ENCODE measurements at regions not wholly inside any gene's neighbourhood (a gene's known extent, or its start where the extent isn't known, plus 50 kb on each side); places are given as distances from the start of the nearest gene placed in this dataset.
"Not testable (repeated sequence)": the region's sequence is repeated elsewhere in the genome, so short reads cannot be mapped to it uniquely, and the experiment has no call there.

- ChIA-PET CTCF (no interaction called here), POLR2A (no interaction called here)
- no peak overlapping the region for H3K4me3 ChIP-seq (ENCODE audit: control extremely low read depth in 1 of 5, extremely low read depth in 1 of 5, insufficient read depth in 1 of 5, low read depth in 2 of 5, low read length in 4 of 5)
- H3K9ac ChIP-seq (ENCODE audit: low read length), result no peak overlapping the region
- intact Hi-C loops (cut with micrococcal nuclease), result no loop called here
- H2AFZ ChIP-seq (ENCODE audit: insufficient read depth, low read depth, low read length, poor library complexity, severe bottlenecking), result no peak overlapping the region
- H3K27me3 ChIP-seq (replicated peaks in 1 of 4; ENCODE audit: control extremely low read depth in 1 of 4, control insufficient read depth in 3 of 4, insufficient read depth in 4 of 4, low read length in 3 of 4), result no peaks in the 10 kb centered on the region
- H3K4me1 ChIP-seq (ENCODE audit: control insufficient read depth in 2 of 2, insufficient read depth in 2 of 2, low read length in 2 of 2), result no peaks in the 10 kb centered on the region
- Mint-ChIP-seq H3K27me3 (no peaks in the 10 kb centered on the region), H3K27ac (no peak overlapping the region), H3K4me3 (no peak overlapping the region), H3K9me3 (ENCODE audit: insufficient read depth) (no peaks in the 10 kb centered on the region), H3K4me1 (no peaks in the 10 kb centered on the region)
- TF ChIP-seq, protein P1, sequence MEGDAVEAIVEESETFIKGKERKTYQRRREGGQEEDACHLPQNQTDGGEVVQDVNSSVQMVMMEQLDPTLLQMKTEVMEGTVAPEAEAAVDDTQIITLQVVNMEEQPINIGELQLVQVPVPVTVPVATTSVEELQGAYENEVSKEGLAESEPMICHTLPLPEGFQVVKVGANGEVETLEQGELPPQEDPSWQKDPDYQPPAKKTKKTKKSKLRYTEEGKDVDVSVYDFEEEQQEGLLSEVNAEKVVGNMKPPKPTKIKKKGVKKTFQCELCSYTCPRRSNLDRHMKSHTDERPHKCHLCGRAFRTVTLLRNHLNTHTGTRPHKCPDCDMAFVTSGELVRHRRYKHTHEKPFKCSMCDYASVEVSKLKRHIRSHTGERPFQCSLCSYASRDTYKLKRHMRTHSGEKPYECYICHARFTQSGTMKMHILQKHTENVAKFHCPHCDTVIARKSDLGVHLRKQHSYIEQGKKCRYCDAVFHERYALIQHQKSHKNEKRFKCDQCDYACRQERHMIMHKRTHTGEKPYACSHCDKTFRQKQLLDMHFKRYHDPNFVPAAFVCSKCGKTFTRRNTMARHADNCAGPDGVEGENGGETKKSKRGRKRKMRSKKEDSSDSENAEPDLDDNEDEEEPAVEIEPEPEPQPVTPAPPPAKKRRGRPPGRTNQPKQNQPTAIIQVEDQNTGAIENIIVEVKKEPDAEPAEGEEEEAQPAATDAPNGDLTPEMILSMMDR (IDR thresholded peaks at IDR 0.05), result no peak
- TF ChIP-seq EZH2 (IDR thresholded peaks at IDR 0.05; ENCODE audit: borderline replicate concordance, insufficient read depth, low read depth, low read length, poor library complexity, severe bottlenecking), result no peak
- peaks cover 0 to 4% (median 0%) of the 10 kb centered on the region in 3 donors for H3K9me3 ChIP-seq (ENCODE audit: control extremely low read depth in 1 of 3, control insufficient read depth in 2 of 3, insufficient read depth in 1 of 3, low read length in 2 of 3)
- H3K27ac ChIP-seq (ENCODE audit: low read length in 2 of 2), result no peak overlapping the region
- H4K20me1 ChIP-seq (ENCODE audit: control insufficient read depth, insufficient read depth, low read length, poor library complexity, severe bottlenecking), result no peaks in the 10 kb centered on the region
- H3K79me2 ChIP-seq (ENCODE audit: control insufficient read depth, insufficient read depth, low read length), result no peaks in the 10 kb centered on the region
- H3K4me2 ChIP-seq (replicated peaks; ENCODE audit: low read depth, low read length, poor library complexity, severe bottlenecking), result no peak overlapping the region
- no peak for DNase-seq
- H3K36me3 ChIP-seq (replicated peaks in 1 of 2; ENCODE audit: control extremely low read depth in 1 of 2, control insufficient read depth in 1 of 2, extremely low read depth in 1 of 2, insufficient read depth in 2 of 2, low read length in 1 of 2), result no peaks in the 10 kb centered on the region
- ATAC-seq (ENCODE audit: low read depth), result no peak
These were observed 71.7 kb upstream of the CDH2 start for GRCh38 chr18:28248653-28249052.

GRCh38 chr18:28240626-28241025 lies 63.7 kb upstream of the CDH2 start:
- H3K27ac ChIP-seq (ENCODE audit: low read length in 2 of 2); ATAC-seq (ENCODE audit: low read depth); H3K4me1 ChIP-seq (ENCODE audit: control insufficient read depth in 2 of 2, insufficient read depth in 2 of 2, low read length in 2 of 2); H3K4me2 ChIP-seq (replicated peaks; ENCODE audit: low read depth, low read length, poor library complexity, severe bottlenecking); H3K4me1 Mint-ChIP-seq; H4K20me1 ChIP-seq (ENCODE audit: control insufficient read depth, insufficient read depth, low read length, poor library complexity, severe bottlenecking); H3K9me3 ChIP-seq (ENCODE audit: control extremely low read depth in 1 of 3, control insufficient read depth in 2 of 3, insufficient read depth in 1 of 3, low read length in 2 of 3); H3K9me3 Mint-ChIP-seq (ENCODE audit: insufficient read depth); H3K79me2 ChIP-seq (ENCODE audit: control insufficient read depth, insufficient read depth, low read length); H3K4me3 ChIP-seq (ENCODE audit: control extremely low read depth in 1 of 5, extremely low read depth in 1 of 5, insufficient read depth in 1 of 5, low read depth in 2 of 5, low read length in 4 of 5); H3K27me3 Mint-ChIP-seq; H3K27me3 ChIP-seq (replicated peaks in 1 of 4; ENCODE audit: control extremely low read depth in 1 of 4, control insufficient read depth in 3 of 4, insufficient read depth in 4 of 4, low read length in 3 of 4); H3K4me3 Mint-ChIP-seq; H3K36me3 ChIP-seq (replicated peaks in 1 of 2; ENCODE audit: control extremely low read depth in 1 of 2, control insufficient read depth in 1 of 2, extremely low read depth in 1 of 2, insufficient read depth in 2 of 2, low read length in 1 of 2); H3K27ac Mint-ChIP-seq; POLR2A ChIA-PET; intact Hi-C loops (cut with micrococcal nuclease); CTCF ChIA-PET; H3K9ac ChIP-seq (ENCODE audit: low read length); H2AFZ ChIP-seq (ENCODE audit: insufficient read depth, low read depth, low read length, poor library complexity, severe bottlenecking); DNase-seq: not testable (repeated sequence)
- WGBS (ENCODE audit: insufficient coverage), result 96% methylated on average over 14 of the region's 16 CpGs

All from B cell (primary cell).